ENCODE measurements at regions not wholly inside any gene's neighbourhood (a gene's known extent, or its start where the extent isn't known, plus 50 kb on each side); places are given as distances from the start of the nearest gene placed in this dataset.

DNA sequence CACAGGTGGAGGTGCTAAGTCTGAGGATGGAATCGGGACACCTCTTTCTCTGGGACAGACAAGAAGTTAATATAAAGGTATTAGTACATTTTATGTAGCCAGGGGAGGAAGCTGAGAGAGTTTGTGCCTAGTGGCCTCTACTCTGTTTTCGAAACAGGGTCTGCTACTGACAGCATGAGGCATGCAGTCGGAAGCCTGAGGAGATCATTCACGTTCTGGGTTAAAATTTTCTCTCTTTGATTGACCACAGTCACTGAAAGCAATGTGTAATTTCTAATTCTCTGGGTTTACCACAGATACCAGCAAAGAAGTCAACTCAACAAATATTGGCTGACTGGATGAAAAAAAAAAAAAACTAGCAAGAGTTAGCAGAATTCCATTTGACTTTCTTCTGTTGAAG lies 53.3 kb upstream of the KCTD7 start:
- intact Hi-C loops (cut with DNase I) = loop anchor here in 1 of 10 donors (5.0 kb wide), 1 partner anchor 303 kb away; no protein-coding TSS in a partner anchor
- ATAC-seq (no peak), DNase-seq (no peak)
- TF ChIP-seq, protein P1, sequence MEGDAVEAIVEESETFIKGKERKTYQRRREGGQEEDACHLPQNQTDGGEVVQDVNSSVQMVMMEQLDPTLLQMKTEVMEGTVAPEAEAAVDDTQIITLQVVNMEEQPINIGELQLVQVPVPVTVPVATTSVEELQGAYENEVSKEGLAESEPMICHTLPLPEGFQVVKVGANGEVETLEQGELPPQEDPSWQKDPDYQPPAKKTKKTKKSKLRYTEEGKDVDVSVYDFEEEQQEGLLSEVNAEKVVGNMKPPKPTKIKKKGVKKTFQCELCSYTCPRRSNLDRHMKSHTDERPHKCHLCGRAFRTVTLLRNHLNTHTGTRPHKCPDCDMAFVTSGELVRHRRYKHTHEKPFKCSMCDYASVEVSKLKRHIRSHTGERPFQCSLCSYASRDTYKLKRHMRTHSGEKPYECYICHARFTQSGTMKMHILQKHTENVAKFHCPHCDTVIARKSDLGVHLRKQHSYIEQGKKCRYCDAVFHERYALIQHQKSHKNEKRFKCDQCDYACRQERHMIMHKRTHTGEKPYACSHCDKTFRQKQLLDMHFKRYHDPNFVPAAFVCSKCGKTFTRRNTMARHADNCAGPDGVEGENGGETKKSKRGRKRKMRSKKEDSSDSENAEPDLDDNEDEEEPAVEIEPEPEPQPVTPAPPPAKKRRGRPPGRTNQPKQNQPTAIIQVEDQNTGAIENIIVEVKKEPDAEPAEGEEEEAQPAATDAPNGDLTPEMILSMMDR (IDR thresholded peaks at IDR 0.05) = no peak
- H3K4me3 ChIP-seq = no peak overlapping the region
- H3K27ac ChIP-seq = no peak overlapping the region
- H3K36me3 ChIP-seq = peaks cover 0 to 82% (median 16%) of the 10 kb centered on the region in 9 donors
- 92 to 95% methylated on average over 4 of the region's 4 CpGs for WGBS, 2 donors
- H3K4me1 ChIP-seq = peaks cover 0 to 12% (median 0%) of the 10 kb centered on the region in 9 donors
- H3K27me3 ChIP-seq = no peaks in the 10 kb centered on the region
- H3K9me3 ChIP-seq = no peaks in the 10 kb centered on the region

DNA sequence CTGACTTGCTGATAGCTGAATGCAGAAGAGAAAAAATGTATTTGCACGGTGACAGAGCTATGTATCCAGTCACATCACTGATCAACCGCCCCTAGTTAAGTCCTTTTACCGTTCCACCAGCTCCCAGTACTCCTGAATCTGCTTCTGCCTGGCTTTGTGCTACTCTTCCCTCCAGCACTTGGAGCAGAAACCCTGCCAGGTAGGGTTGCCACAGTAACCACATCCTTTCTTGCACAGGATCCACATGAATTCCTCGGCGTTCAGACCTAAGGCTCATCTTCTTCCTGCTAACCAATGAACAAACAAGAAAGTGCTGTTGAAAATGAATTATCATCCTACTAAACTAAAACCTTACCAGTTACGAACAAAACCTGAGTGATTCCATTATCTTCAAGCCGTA lies 52.0 kb upstream of the KCTD7 start:
- TF ChIP-seq, protein P1 (IDR thresholded peaks at IDR 0.05) = no peak
- intact Hi-C loops (cut with DNase I) = loop anchor here in 1 of 10 donors (5.0 kb wide), 1 partner anchor 304 kb away; no protein-coding TSS in a partner anchor
- Histone ChIP-seq H3K27ac (no peak overlapping the region), H3K4me3 (no peak overlapping the region), H3K4me1 (peaks cover 0 to 12% (median 0%) of the 10 kb centered on the region in 9 donors), H3K36me3 (peaks cover 0 to 69% (median 16%) of the 10 kb centered on the region in 9 donors), H3K9me3 (no peaks in the 10 kb centered on the region), H3K27me3 (no peaks in the 10 kb centered on the region)
- DNase-seq (no peak), ATAC-seq (no peak)
- 79 to 82% methylated on average over 7 of the region's 7 CpGs for WGBS, 2 donors
